GM18520 (cell line): ENCODE measurements at regions not wholly inside any gene's neighbourhood (a gene's known extent, or its start where the extent isn't known, plus 50 kb on each side); places are given as distances from the start of the nearest gene placed in this dataset.

Experiments used
- ATAC-seq: cut with Tn5 transposase; IDR thresholded peaks from one replicate; pipeline ENCODE4 v1.9.1; 2021; ENCODE audit not compliant: unreplicated experiment

- ATAC-seq = no peak
These were observed 73.8 kb upstream of the HAAO start for GRCh38 chr2:42865884-42866881.

- no peak for ATAC-seq
These were observed 72.4 kb upstream of the HAAO start for GRCh38 chr2:42864641-42865280.

GRCh38 chr2:42864222-42864621 is 71.8 kb upstream of the HAAO start:
- ATAC-seq = no peak

- ATAC-seq = no peak
These were observed 71.4 kb upstream of the HAAO start for GRCh38 chr2:42863751-42864150.

- no peak for ATAC-seq
These were observed 70.9 kb upstream of the HAAO start for GRCh38 chr2:42863320-42863719.

- no peak for ATAC-seq
These were observed 70.3 kb upstream of the HAAO start for GRCh38 chr2:42862669-42863185.

GRCh38 chr2:42861321-42861720 is 68.9 kb upstream of the HAAO start:
- ATAC-seq = no peak

- ATAC-seq = no peak
These were observed 68.1 kb upstream of the HAAO start for GRCh38 chr2:42860319-42861094.

- no peak for ATAC-seq
These were observed 67.4 kb upstream of the HAAO start for GRCh38 chr2:42859791-42860190.

GRCh38 chr2:42859006-42859552 is 66.7 kb upstream of the HAAO start:
- ATAC-seq = no peak

GRCh38 chr2:42858140-42859005 is 66.0 kb upstream of the HAAO start:
- no peak for ATAC-seq

GRCh38 chr2:42856891-42857632 is 64.7 kb upstream of the HAAO start:
- ATAC-seq = no peak

GRCh38 chr2:42856106-42856860 is 63.9 kb upstream of the HAAO start:
- no peak for ATAC-seq

GRCh38 chr2:42855221-42855970 is 63.0 kb upstream of the HAAO start:
- ATAC-seq = no peak

GRCh38 chr2:42854207-42854818 is 61.9 kb upstream of the HAAO start:
- no peak for ATAC-seq

- ATAC-seq = no peak
These were observed 61.3 kb upstream of the HAAO start for GRCh38 chr2:42853549-42854206.

- ATAC-seq = no peak
These were observed 60.4 kb upstream of the HAAO start for GRCh38 chr2:42852798-42853197.
